Stimulated activated CD4-positive, alpha-beta T cell treated with anti-CD3 and anti-CD28 coated beads, TNF-alpha, amount 100 ng/mL, for 4 hours (primary cell): ENCODE measurements at regions not wholly inside any gene's neighbourhood (a gene's known extent, or its start where the extent isn't known, plus 50 kb on each side); places are given as distances from the start of the nearest gene placed in this dataset.

Source experiments
- DNase-seq, 3 experiments: peaks; one replicate each; pipeline ENCODE4 v3.0.0-alpha.2; 2020; ENCODE audit warnings: low read depth in 3 of 3

GRCh38 chr20:48300529-48300928 is 515.2 kb upstream of the SULF2 start:
- DNase-seq = no peak

GRCh38 chr20:48298851-48299484 is 513.7 kb upstream of the SULF2 start:
- DNase-seq = no peak

DNA sequence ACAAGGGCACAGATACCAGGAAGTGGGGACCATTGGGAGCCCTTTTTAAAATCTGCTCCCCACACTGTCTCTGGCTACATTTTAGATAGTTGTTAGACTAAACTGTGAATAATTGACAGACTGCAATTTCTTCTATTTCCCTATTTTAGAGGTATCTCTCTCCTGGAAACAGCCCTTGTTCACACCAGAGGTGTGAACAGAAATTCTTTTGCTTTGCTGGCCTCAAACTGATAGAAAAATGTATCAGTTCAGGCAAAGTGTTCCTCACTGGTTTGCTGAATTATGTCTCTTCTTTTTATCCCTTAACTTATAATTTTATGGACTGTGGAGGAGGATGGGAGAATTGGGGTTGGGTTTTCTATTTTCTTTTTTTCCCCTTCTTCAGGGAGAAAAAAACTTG is 513.2 kb upstream of the SULF2 start:
- DNase-seq = no peak

GRCh38 chr20:48295966-48296421 is 510.7 kb upstream of the SULF2 start:
- no peak for DNase-seq

GRCh38 chr20:48295445-48295903 is 510.2 kb upstream of the SULF2 start:
- DNase-seq = no peak

- no peak for DNase-seq
Observed at GRCh38 chr20:48294942-48295341, 509.7 kb upstream of the SULF2 start.

DNA sequence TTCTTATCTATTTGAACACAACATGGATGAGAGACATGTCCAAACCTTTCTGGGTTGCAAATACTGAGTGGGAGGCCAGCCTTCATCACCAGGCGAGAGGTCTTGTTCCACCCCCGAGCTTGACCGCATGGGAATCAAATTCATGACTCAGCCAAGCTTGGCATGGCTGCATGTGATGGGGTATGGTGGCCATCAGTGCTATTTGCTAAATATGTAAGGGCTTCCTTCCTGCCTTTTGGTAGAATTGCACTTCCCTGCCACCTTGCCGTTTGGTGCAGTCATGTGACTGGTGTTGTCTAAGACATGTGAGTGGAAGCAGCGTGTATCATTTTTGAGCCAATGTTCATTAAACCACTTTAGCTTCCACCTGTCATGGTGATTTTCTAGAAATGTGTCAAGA is 508.9 kb upstream of the SULF2 start:
- DNase-seq = no peak

- no peak for DNase-seq
Observed at GRCh38 chr20:48293671-48294070, 508.4 kb upstream of the SULF2 start.

DNA sequence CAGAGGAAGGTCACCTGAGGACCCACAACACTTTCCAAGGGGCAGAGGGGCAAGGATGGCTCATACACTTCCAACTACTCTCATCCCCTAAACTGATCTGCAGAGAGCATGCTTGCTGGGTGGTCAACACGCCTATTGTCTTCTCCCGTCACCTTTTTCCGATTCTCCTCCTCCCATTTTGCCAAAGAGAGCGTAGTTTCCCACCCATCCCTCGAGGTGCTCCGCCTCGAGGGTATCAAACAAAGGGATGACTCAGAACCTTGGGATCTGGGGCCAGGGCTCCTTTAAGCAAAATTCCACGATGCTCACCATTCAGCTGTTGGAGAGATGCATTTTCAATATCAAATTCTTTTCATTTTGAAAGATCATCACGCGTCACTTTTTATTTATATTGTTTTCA is 507.5 kb upstream of the SULF2 start:
- no peak for DNase-seq

- DNase-seq = no peak
Observed at GRCh38 chr20:48291896-48292295, 506.6 kb upstream of the SULF2 start.

DNA sequence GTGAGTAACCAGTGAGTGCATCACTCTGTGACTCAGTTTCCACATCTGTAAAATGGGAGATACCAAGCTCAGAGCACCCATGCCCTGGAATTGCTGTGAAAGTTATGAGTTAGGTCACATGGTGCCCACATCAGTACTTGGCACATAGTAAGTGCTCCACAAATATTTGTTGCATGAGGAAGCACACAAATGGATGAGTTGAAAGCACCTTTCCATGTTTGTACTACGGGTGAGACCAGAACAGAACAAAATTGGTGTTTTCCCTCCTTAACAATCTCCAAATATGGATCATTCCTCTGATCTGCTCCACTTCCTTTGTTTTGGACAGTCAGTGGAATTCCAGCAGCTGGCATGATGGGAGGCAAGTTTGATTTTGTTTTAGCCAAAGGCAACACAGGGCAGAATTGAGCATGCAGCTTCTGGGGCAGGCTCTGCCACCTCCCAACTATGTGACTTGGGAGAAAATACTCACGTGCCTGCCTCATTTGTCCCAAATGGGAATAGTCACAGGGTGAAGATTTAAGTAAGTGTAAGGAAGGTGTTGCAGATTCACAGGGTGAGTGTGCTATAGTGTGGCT is 503.7 kb upstream of the SULF2 start:
- DNase-seq = no peak

DNA sequence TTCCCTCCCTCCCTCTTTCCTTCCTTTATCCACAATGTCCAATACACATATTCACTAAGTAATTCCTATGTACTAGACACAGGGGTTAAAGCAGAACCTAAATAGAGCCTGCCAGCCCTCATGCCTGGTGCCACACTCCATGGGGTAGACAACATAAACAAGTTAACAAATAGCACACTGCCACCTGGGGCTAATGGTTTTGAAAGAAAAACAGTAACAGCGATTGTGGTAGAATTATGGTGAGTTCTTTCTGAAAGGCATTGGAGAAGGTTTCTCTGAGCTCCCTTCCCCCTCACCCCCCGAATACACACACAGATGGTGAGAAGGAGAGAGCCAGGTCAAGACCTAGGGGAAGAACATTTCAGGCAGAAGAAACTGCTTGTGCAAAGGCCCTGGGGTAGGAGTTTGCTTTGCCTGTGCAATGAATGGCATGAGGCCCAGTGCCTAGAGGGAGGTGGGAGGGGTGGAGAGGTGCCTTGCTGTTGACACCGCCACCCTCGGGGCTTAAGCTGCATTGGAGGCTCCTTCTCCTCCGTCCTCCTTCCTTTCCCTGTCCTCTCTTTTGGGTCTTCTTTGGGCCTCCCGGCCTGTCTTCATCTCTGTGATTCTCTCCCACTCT is 502.4 kb upstream of the SULF2 start:
- DNase-seq = no peak

DNA sequence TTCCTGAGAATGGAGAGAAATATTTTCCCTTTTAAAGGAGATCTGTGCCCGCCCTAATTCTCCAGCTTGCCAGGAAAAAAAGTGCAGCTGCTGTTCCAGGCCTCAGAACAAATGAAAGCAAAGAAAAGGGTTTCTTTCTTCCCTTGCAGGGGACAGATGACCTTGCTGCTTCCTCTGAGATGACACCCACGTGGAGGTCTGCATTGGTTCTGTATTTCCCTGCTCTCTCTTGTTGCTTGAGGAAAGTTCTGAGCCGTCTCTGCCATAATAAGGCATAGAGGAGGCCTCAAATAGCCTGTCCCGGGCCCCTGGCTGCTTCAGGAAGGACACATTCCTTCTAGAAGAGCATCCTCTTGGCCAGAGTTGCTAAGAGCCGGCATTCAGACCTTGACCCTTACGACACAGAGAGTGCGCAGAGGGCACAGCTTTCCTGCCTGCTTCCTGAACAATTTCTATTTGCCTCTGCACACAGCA is 501.8 kb upstream of the SULF2 start:
- DNase-seq = no peak

- DNase-seq = no peak
Observed at GRCh38 chr20:48286601-48287000, 501.3 kb upstream of the SULF2 start.

GRCh38 chr20:48285656-48286055 is 500.4 kb upstream of the SULF2 start:
- no peak for DNase-seq

DNA sequence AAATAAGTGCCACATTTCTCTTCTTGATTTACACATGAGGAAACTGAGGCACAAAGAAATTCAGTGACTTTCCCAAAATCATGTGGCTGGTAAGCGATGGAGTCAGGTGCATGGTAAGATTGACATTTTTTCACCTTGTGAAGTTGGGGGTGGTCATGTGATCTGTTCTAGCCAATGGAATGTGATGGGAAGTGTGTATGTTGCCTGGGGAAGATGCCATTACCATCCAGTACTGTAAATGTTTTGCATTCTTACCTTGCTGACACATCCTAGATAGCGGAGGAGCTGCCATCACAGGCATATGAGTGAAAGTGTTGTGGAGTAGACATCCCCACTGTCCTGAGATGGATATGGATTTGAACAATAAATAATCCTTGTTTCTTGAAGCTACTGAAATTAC is 499.6 kb upstream of the SULF2 start:
- DNase-seq = no peak

- no peak for DNase-seq
Observed at GRCh38 chr20:48284315-48284714, 499.0 kb upstream of the SULF2 start.

- DNase-seq = no peak
Observed at GRCh38 chr20:48283470-48284110, 498.3 kb upstream of the SULF2 start.

DNA sequence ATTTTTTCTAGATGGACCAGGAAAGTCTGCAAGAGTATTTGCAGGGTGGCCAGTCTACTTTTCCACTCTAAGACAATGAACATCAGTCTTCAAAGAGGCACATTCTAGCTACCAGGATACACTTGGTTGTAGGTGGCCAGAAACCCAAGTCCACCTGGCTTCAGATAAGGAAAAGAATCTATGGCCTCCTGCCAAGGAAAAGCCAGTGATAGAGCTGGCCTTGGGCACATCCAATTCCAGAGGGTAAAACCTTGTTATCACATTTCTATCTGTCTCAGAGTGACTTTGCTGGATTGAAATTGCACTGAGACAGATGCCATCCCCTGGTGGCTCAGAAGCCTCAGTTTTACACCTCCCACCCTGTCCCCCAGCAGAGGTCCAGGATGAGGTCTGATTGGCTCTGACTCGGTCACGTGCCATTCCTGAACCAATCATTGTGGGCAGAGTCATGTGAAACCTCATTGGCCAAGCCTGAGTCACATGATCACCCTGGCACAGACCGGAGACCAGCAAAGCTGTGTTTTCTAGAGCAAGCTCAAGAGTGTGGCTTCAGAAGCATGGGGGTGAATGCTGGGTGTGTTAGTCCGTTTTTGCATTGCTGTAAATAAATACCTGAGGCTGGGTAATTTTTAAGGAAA is 497.4 kb upstream of the SULF2 start:
- DNase-seq = no peak

DNA sequence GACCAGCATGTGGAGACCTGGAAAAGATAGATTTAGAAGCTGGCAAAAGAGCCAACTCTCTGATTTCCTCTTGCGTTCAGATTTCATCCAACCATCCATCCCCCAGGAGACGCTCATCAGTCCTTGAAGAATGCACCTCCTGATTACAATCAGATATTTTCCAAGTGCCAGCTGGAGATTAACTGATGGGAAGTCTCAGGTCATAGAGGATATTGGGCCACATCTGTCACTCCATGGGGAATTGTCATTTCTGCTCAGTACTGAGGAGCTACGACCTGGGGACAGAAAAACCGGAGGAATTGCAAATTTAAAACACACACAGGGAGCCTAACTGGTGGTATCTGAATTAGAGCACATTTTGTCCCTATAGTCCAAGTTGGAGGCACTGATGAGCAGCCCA is 496.2 kb upstream of the SULF2 start:
- DNase-seq = no peak

DNA sequence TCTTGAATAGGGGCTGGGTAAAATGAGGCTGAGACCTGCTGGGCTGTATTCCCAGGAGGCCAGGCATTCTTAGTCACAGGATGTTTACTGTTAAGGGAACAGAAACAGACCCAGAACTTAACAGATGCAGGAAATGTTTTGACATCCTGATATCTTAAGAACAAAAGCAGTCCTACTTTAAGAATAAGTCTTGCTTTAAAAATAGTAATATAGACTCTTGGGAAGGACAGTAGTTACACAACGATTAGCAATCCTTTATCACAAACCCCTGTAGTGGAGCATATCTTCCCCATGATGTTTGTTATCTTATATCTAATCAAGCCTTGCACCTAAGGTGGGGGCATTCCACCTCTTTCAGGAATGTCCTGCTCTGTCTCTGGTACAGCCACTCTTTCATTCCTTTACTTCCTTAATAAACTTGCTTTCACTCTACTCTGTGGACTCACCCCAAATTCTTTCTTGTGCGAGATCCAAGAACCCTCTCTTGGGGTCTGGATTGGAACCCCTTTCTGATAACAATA is 493.7 kb upstream of the SULF2 start:
- no peak for DNase-seq

DNA sequence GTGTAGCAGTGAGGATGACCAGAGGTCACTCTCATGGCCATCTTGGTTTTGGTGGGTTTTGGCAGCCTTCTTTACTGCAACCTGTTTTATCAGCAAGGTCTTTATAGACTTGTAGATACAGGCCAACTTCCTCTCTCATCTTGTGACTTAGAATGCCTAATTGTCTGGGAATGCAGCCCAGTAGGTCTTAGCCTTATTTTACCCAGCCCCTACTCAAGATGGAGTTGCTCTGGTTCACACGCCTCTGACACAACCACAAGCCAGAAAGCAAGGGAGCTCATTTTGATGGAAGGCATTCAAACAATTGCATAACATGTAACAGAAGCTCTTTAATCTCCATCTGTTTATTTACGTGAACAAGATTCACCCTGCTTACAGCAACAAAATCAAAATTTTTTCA is 492.0 kb upstream of the SULF2 start:
- DNase-seq = no peak
